ENCODE measurements at regions not wholly inside any gene's neighbourhood (a gene's known extent, or its start where the extent isn't known, plus 50 kb on each side); places are given as distances from the start of the nearest gene placed in this dataset.
"Not testable (repeated sequence)": the region's sequence is repeated elsewhere in the genome, so short reads cannot be mapped to it uniquely, and the experiment has no call there.

DNA sequence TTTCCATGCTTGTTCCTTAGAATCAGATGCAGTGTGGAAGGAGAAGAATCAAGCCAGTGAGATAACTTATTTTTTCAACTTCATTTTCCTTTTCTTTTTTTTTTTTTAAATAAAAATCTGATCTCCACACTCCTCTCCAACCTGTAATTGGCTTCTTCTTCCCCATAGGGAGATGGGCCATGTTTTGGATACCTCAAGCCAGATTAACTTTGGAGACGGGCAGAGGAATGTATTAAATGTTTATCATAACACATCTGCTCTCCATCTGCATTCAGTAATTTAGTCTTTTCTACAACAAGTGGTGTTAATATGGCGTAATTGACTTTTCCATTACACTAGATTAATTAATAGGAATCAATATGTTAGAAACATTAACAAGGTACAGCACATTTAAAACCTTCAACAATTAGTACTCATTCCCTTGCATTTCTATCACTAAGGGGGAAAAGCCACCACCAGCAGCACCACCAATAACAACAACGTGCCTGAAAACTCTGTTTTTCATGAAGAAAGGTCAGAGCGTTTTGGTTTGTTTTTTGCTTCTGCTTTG, 244.1 kb downstream of the MYCN start:
- ATAC-seq = no peak
- TF ChIP-seq SNAI2 (CRISPR knock-in tag; IDR thresholded peaks at IDR 0.05) = no peak
- TF ChIP-seq ZFP3 (CRISPR knock-in tag; IDR thresholded peaks at IDR 0.05) = no peak
- TF ChIP-seq ZNF70 (CRISPR knock-in tag; IDR thresholded peaks at IDR 0.05) = no peak
- TF ChIP-seq ZC3H10 (CRISPR knock-in tag; IDR thresholded peaks at IDR 0.05) = no peak
- no peak for TF ChIP-seq ZFP30 (CRISPR knock-in tag; IDR thresholded peaks at IDR 0.05)
- no peak for TF ChIP-seq OSR1 (CRISPR knock-in tag; IDR thresholded peaks at IDR 0.05)

DNA sequence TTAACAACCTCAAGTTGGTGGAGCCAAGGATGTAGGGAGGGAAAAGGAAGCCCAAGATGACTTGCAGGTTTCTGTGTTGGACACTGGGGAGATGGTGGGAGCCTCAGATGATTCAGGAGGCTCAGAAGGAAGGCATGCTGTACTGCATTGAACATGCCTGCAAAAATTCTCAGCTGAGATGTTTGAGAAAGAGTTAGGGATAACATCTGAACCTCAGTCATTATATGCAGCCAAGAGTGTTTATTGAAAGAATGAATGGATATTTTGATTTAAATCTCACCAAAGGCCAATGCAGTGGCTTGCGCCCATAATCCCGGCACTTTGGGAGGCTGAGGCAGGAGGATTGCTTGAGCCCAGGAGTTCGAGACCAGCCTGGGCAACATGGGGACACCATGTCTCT, 243.0 kb downstream of the MYCN start:
- TF ChIP-seq ZNF565 (CRISPR knock-in tag; conservative IDR thresholded peaks at IDR 0.05; ENCODE audit: low read depth) = no peak
- TF ChIP-seq ZNF8 (CRISPR knock-in tag; IDR thresholded peaks at IDR 0.05) = no peak
- no peak for TF ChIP-seq ESRRG (CRISPR knock-in tag; IDR thresholded peaks at IDR 0.05)
- no peak for TF ChIP-seq RARB (CRISPR knock-in tag; IDR thresholded peaks at IDR 0.05)
- no peak for TF ChIP-seq ZFP3 (CRISPR knock-in tag; IDR thresholded peaks at IDR 0.05)
- TF ChIP-seq, protein P1, sequence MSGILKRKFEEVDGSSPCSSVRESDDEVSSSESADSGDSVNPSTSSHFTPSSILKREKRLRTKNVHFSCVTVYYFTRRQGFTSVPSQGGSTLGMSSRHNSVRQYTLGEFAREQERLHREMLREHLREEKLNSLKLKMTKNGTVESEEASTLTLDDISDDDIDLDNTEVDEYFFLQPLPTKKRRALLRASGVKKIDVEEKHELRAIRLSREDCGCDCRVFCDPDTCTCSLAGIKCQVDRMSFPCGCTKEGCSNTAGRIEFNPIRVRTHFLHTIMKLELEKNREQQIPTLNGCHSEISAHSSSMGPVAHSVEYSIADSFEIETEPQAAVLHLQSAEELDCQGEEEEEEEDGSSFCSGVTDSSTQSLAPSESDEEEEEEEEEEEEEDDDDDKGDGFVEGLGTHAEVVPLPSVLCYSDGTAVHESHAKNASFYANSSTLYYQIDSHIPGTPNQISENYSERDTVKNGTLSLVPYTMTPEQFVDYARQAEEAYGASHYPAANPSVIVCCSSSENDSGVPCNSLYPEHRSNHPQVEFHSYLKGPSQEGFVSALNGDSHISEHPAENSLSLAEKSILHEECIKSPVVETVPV (CRISPR knock-in tag; IDR thresholded peaks at IDR 0.05) = no peak
- TF ChIP-seq ZC3H10 (CRISPR knock-in tag; IDR thresholded peaks at IDR 0.05) = no peak
- TF ChIP-seq TOX (CRISPR knock-in tag; IDR thresholded peaks at IDR 0.05; ENCODE audit: borderline replicate concordance) = no peak
- no peak for ATAC-seq

DNA sequence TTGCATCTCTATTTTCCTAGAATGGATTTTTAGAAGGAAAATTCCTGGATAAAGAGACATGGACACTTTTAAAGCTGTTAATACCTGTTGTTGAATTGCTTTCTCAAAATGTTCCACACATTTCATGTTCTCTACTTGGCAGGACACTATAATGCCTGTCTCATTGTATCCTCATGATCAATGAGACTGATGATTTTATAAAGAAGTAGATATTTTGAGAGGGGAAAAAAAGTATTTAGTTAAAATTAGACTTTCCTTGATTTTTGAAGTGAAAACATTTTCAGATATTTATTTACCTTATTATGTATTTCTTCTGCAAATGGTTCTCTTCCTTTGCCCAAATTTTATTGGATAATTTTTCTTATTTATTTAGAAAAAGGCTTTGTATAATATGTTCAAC, 242.5 kb downstream of the MYCN start:
- ATAC-seq = no peak
- TF ChIP-seq OSR1 (CRISPR knock-in tag; IDR thresholded peaks at IDR 0.05) = no peak
- no peak for TF ChIP-seq ZNF8 (CRISPR knock-in tag; IDR thresholded peaks at IDR 0.05)
- TF ChIP-seq ZFP30 (CRISPR knock-in tag; IDR thresholded peaks at IDR 0.05) = no peak
- TF ChIP-seq TOX (CRISPR knock-in tag; IDR thresholded peaks at IDR 0.05; ENCODE audit: borderline replicate concordance) = no peak
- TF ChIP-seq RARB (CRISPR knock-in tag; IDR thresholded peaks at IDR 0.05) = no peak
- TF ChIP-seq PPARA (CRISPR knock-in tag; IDR thresholded peaks at IDR 0.05; ENCODE audit: borderline replicate concordance) = no peak
- no peak for TF ChIP-seq ARNTL (CRISPR knock-in tag; IDR thresholded peaks at IDR 0.05; ENCODE audit: borderline replicate concordance, low read depth)
- TF ChIP-seq, protein P2, sequence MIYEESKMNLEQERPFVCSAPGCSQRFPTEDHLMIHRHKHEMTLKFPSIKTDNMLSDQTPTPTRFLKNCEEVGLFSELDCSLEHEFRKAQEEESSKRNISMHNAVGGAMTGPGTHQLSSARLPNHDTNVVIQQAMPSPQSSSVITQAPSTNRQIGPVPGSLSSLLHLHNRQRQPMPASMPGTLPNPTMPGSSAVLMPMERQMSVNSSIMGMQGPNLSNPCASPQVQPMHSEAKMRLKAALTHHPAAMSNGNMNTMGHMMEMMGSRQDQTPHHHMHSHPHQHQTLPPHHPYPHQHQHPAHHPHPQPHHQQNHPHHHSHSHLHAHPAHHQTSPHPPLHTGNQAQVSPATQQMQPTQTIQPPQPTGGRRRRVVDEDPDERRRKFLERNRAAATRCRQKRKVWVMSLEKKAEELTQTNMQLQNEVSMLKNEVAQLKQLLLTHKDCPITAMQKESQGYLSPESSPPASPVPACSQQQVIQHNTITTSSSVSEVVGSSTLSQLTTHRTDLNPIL (CRISPR knock-in tag; IDR thresholded peaks at IDR 0.05; ENCODE audit: low read depth) = no peak
- no peak for TF ChIP-seq ZFP3 (CRISPR knock-in tag; IDR thresholded peaks at IDR 0.05)
- no peak for TF ChIP-seq ZNF70 (CRISPR knock-in tag; IDR thresholded peaks at IDR 0.05)
- TF ChIP-seq ESRRG (CRISPR knock-in tag; IDR thresholded peaks at IDR 0.05) = no peak
- TF ChIP-seq ZC3H10 (CRISPR knock-in tag; IDR thresholded peaks at IDR 0.05) = no peak
- no peak for TF ChIP-seq TCF4 (CRISPR knock-in tag; IDR thresholded peaks at IDR 0.05; ENCODE audit: borderline replicate concordance)
- TF ChIP-seq, protein P3, sequence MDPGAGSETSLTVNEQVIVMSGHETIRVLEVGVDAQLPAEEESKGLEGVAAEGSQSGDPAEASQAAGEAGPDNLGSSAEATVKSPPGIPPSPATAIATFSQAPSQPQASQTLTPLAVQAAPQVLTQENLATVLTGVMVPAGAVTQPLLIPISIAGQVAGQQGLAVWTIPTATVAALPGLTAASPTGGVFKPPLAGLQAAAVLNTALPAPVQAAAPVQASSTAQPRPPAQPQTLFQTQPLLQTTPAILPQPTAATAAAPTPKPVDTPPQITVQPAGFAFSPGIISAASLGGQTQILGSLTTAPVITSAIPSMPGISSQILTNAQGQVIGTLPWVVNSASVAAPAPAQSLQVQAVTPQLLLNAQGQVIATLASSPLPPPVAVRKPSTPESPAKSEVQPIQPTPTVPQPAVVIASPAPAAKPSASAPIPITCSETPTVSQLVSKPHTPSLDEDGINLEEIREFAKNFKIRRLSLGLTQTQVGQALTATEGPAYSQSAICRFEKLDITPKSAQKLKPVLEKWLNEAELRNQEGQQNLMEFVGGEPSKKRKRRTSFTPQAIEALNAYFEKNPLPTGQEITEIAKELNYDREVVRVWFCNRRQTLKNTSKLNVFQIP (CRISPR knock-in tag; IDR thresholded peaks at IDR 0.05; ENCODE audit: borderline replicate concordance, low read depth) = no peak
- TF ChIP-seq ISL1 (CRISPR knock-in tag; IDR thresholded peaks at IDR 0.05) = no peak
- TF ChIP-seq CSDC2 (CRISPR knock-in tag; IDR thresholded peaks at IDR 0.05) = no peak
- TF ChIP-seq BACH2 (CRISPR knock-in tag; IDR thresholded peaks at IDR 0.05; ENCODE audit: borderline replicate concordance) = no peak
- TF ChIP-seq, protein P4, sequence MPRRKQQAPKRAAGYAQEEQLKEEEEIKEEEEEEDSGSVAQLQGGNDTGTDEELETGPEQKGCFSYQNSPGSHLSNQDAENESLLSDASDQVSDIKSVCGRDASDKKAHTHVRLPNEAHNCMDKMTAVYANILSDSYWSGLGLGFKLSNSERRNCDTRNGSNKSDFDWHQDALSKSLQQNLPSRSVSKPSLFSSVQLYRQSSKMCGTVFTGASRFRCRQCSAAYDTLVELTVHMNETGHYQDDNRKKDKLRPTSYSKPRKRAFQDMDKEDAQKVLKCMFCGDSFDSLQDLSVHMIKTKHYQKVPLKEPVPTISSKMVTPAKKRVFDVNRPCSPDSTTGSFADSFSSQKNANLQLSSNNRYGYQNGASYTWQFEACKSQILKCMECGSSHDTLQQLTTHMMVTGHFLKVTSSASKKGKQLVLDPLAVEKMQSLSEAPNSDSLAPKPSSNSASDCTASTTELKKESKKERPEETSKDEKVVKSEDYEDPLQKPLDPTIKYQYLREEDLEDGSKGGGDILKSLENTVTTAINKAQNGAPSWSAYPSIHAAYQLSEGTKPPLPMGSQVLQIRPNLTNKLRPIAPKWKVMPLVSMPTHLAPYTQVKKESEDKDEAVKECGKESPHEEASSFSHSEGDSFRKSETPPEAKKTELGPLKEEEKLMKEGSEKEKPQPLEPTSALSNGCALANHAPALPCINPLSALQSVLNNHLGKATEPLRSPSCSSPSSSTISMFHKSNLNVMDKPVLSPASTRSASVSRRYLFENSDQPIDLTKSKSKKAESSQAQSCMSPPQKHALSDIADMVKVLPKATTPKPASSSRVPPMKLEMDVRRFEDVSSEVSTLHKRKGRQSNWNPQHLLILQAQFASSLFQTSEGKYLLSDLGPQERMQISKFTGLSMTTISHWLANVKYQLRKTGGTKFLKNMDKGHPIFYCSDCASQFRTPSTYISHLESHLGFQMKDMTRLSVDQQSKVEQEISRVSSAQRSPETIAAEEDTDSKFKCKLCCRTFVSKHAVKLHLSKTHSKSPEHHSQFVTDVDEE (CRISPR knock-in tag; IDR thresholded peaks at IDR 0.05) = no peak

DNA sequence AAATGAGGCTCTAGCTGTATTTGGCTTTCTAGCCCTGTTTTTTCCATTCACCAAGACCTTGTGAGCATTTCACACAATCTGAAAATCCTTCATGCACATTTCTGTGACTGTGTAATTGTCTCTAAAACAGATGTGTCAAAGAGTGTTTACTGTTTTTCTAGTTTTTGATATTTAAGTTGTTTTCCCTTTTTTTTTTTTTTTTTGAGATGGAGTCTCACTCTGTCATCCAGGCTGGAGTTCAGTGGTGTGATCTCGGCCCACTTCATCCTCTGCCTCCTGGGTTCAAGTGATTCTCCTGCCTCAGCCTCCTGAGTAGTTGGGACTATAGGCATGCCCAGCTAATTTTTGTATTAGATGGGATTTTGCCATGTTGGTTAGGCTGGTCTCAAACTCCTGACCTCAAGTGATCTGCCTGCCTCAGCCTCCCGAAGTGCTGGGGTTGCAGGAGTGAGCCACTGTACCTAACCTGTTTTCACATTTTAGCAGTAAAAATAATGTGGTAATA, 242.0 kb downstream of the MYCN start:
- ATAC-seq = not testable (repeated sequence)
